ENCODE measurements at regions not wholly inside any gene's neighbourhood (a gene's known extent, or its start where the extent isn't known, plus 50 kb on each side); places are given as distances from the start of the nearest gene placed in this dataset.
"Not testable (repeated sequence)": the region's sequence is repeated elsewhere in the genome, so short reads cannot be mapped to it uniquely, and the experiment has no call there.

GRCh38 chr11:104699981-104700380 lies 198.3 kb downstream of the CASP12 start:
- DNase-seq: no peak

- DNase-seq: no peak
Measured at GRCh38 chr11:104695065-104695463, 203.2 kb downstream of the CASP12 start.

GRCh38 chr11:104694259-104695064 lies 203.8 kb downstream of the CASP12 start:
- no peak for DNase-seq

DNA sequence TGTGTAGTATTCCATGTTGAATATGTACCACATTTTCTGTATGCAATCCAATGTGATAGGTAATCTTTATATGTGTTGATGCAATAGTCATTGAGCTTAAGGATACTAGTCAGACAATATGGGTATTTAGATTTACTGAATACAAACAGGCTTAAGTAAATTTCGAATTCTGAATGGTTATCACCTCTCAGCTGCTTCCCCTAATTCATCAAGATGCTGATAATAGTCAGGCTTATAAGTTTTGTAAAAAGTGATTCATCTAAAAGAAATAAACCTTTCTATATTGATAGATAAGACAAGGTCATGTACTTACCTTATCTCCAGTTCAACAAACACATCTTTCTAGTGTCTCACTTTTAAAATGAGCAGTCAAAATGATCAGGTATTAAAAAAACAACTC lies 205.5 kb downstream of the CASP12 start:
- no peak for DNase-seq

DNA sequence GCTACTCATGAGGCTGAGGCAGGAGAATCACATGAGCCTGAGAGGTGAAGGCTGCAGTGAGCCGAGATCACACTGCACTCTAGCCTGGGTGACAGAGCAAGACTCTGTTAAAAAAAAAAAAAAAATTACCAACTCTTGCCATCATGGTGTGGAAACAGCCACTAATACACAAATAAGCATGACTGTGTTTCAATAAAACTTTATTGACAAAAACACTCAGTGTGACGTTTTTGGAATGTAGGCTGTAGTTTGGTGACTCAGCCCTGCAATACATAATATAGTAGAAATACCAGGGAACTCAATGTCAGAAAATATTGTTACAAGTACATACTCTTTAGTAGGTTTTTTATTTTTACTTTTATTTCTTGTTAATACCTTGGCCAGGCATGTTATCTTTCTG lies 207.1 kb downstream of the CASP12 start:
- no peak for DNase-seq

GRCh38 chr11:104690241-104690640 lies 208.0 kb downstream of the CASP12 start:
- DNase-seq: no peak

DNA sequence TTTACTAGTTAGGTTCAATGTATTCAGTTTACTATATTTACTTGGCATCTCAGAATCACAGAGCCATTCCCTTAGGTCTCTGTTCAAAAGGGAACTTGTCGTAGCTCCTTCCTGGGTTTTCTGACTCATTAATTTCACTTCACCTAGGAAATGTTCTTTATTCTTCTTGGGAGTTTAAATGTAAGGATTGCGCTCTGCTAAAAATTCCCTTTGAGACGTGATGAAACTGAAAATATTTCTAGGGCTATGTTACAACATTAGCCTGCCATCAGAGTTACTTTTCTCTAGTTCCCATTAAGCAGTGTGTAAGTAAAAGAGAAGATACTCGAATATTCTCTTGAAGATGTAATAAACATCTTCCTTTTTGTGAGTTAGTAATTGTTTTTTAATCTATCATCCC lies 209.5 kb downstream of the CASP12 start:
- no peak for DNase-seq

DNA sequence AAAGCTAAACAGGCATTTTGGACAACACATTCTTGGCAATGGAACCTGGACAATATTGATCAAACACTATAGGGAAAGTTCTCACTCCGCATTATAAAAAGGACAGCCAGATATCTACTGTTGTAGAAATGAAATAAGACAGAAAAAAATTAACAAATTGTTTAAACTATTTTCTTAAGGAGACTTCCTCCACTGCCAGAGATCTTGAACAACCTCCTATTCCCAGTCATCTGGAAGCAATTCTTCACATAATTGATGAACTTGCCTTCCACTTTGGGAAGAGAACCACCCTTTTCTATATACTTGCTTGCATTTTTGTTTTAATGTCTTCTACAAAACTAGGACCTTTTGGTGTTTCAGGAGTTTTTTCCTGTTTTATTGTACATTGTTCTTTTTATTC lies 216.1 kb downstream of the CASP12 start:
- no peak for DNase-seq

GRCh38 chr11:104679258-104679657 lies 219.0 kb downstream of the CASP12 start:
- no peak for DNase-seq

- no peak for DNase-seq
Measured at GRCh38 chr11:104678408-104678807, 219.9 kb downstream of the CASP12 start.

DNA sequence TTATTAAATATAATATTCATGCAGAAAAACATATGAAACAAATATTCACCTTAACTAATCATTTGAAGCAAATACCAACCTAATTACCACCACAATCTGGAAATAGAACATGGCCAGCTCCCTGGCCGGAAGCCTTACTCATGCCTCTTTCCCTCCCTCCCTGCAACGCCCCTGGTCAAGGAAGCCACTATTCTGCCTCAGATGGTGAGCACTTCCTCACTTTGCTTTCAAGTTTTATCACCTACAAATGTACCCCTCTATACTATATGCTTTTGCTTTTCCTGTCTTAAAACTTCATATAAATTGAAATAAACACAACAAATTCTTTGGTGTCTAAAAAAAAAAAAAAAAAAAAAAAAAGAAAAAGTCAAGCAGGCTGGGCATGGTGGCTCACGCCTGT lies 221.2 kb downstream of the CASP12 start:
- DNase-seq: not testable (repeated sequence)

- DNase-seq: no peak
Measured at GRCh38 chr11:104672897-104673296, 225.4 kb downstream of the CASP12 start.

DNA sequence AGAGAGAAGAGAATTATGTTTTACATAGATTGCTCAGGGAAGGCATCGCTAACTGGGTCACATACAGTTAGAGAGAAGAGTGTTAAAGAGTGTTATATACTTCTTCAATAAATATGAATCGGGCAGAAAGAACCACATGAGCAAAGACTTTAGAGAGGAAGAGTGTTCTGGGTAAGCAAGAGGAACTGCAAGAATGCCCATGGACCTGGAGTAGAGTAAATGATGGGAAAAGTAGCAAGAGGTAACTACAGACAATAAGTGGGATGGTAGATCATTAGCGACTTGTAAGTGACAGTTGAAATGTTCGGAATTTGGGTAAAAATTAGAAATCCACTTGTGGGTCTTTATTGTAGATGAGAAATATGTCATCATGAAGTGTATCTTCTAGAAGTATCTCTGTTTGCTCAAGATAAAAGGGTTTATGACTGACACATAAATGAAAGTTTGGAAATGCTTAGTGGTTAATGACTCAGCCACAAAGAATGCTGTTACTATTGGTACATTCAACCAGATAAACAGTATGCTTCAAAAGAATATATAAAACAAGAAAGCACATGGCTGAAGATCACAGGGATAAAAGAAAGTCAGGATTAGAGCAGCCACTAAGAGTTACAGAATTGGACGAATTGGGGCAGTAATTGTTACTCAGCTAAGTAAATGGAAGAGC lies 229.3 kb downstream of the CASP12 start:
- DNase-seq: no peak

DNA sequence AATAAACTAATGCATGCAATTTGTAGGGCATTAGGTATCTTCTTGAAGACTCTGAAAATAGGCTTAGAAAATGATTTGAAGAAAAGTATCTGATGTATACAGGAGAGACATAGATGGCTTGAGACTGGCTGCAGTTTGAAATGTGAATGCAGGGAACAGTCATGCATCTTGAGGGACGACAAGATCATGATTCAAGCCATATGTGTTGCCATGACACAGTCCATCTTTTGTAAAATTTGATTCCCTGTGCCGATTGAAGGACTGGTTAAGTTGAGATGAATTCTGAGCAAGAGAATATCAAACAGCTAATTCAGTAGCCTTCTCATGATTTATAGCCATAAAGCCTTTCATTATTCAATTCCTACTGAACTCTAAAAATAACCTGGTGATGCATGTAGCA lies 231.6 kb downstream of the CASP12 start:
- DNase-seq: no peak

DNA sequence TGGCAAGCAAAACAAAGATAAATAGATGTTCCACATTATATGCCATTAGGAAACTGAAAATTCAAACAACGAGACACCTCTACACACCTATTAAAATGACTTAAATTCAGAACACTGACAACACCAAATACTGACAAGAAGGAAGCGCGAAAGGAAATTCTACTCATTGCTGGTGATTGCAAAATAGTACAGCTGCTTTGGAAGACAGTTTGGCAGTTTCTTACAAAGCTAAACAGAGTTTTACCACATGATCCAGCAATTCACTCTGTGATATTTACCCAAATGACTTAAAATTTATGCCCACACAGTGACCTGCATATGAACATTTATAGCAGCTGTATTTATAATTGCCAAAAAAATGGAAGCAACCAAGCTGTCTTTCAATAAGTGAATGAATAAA lies 232.6 kb downstream of the CASP12 start:
- no peak for DNase-seq

DNA sequence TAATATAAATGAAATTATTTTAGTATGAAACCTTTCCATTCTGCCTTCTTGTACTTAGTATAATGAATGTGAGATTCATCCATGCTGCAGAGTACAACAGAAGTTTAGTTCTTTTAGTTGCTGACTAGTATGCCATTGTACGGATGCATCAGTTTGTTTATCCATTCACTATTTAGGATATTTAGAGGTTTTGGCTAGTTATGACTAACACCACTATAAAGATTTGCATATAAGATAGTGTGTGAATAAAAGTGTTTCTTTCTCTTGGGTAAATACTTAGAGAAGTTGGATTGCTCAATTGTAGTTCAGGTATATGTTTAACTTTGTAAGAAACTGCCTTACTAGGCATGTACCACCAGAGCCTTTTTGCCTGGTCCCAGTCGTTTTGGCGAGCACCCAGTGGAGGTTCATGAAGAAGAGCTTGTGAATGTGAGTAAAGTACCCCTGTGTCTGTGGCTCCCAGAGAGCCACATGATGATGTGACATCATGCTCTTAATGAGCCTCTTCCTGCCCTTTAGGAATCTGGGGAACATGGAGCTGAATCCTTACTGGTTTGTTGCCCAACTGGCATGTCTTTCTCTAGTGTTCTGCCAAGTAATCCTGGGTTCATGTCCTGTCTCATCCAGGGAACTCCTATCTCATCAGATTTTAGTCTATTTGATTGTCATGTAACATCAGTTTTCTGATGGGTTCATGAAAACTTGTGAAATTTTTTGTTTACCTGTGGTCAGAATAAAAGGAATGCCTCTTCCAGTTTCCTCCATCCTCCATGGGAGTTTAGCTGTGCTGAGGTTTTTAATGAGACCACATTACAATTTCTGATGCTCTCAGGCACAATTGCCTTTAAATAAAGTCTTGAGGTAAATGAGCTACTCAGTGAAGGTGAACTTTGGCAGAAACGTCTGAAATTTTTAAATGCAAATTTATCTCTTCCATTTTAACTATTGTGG lies 234.8 kb downstream of the CASP12 start:
- no peak for DNase-seq

DNA sequence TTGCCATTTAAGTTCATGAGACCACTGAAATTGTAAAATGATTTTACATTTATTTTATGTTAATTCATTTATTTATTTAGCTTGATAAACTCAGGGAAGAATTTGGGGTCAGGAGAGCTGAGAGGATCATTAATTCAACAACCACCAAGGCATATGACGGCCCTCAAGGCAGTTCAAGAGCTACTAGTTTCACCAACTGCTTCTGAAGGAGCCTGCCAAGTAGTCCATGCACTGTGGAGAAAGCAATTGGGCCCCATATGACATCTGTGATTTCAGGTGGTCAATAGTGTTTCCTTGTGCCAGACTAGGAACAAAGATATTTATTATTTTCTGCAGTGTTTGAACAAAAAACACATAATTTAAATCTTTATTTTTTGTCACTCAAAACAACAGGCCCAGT lies 236.4 kb downstream of the CASP12 start:
- no peak for DNase-seq

DNA sequence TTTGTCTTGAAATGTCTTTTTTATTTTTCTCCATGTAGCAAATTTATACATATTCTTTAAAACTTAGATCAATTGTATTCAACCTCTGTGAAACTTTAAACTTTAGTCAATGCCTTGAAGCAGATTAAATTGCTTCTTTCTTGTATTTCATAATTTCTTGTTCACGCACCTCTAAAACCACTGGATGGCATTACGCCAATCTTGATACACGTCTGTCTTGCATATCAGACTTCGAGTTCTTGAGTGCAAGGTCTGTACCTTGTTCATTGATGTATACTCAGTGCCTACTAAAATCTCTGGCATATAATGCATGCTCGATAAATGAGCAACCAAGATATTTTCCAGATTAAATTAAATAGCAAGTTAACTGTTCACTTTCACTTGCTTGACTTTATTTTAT lies 236.8 kb downstream of the CASP12 start:
- DNase-seq: no peak

GRCh38 chr11:104658177-104658576 lies 240.1 kb downstream of the CASP12 start:
- DNase-seq: no peak

GRCh38 chr11:104657083-104657482 lies 241.2 kb downstream of the CASP12 start:
- no peak for DNase-seq

GRCh38 chr11:104655066-104655465 lies 243.2 kb downstream of the CASP12 start:
- DNase-seq: no peak

DNA sequence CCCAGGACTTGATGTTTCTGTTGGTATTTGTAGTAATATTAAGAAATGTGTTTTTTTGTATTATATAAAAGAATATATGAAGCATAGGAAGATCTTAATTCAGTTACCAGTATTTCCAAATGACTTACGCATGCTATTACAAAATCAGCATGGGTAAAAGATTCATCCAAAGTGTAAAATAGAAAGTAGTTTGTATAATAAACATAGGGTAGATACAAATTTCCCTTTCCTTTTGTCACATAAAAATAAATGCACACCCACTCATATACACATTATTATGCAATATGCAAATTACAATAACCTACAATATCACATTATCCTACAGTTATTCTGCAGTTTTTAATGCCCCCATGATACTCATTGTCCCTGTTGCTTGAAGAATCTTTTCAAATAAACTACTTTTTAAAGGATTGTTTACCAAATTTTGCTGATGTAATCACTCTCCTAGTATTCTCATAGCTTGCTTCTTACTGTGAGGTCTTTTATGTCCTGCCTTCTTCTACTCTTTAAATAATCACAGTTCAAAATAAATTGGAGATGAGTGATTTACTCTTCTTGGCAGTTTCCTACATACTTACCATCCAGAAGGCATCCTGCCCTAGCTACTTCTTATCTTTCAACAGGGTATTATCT lies 244.0 kb downstream of the CASP12 start:
- DNase-seq: no peak

GRCh38 chr11:104653407-104653806 lies 244.9 kb downstream of the CASP12 start:
- no peak for DNase-seq
